HG02759 (cell line): ENCODE measurements at regions not wholly inside any gene's neighbourhood (a gene's known extent, or its start where the extent isn't known, plus 50 kb on each side); places are given as distances from the start of the nearest gene placed in this dataset.
A peak's percentile ranks its signal among the peaks of the same experiment; 100 is the strongest.
"Not testable (repeated sequence)": the region's sequence is repeated elsewhere in the genome, so short reads cannot be mapped to it uniquely, and the experiment has no call there.

Experiments used
- ATAC-seq: cut with Tn5 transposase; IDR thresholded peaks from one replicate; pipeline ENCODE4 v1.9.1; 2021; ENCODE audit warnings: mild to moderate bottlenecking, moderate library complexity; ENCODE audit not compliant: unreplicated experiment

DNA sequence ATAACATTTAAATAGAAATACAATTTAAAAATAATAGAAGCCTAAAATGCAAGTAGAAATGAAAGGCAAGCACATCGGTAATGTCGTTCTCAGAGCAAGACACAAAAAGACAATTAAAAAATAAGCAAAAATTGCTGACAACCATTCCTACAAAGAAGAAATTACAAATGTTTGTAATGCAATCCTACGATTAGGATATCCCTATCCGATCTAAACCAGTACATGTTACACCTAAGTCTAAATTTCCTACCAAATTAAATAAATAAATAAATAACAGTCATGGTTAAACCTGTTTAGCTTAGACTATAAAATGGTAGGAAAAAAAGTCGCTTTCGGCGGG, 90.0 kb downstream of the ANXA2R start:
- no peak for ATAC-seq

DNA sequence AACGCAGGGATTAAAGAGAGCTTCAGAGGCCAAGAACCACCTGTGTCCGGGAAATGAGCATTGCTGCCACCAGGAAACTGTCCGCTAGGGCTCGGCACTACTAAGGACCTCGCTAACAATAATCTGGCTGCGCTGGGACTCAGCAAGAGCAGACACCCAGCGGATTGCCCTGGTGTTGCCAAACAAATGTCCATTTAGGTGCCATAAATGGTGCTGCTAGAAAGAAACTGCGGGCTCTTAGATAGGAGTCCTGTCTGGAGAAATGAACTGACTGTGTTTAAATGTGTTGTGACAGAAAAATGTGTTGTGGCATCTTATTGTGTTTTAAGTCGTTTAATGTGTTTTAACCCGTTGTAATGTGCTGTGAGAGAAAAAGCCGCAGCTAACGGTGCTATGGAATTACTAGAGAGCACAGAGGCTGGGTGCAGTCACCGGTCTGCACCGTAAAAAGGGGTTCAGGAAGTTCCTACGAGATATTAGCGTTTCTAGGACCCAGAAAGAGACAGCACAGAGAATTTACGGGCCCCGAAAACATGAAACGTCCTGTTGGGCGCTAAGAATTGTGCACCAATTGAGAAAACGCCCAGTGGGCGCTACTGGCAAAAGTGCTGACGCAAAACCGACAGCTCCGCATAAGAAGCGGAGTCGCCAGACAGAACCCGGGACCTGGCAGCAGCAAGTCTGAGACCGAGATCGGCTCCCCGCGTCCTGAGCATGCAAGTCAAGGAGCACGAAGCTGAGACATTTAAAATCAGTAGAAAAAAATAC, 90.6 kb downstream of the ANXA2R start:
- peak; percentile 67 for ATAC-seq

DNA sequence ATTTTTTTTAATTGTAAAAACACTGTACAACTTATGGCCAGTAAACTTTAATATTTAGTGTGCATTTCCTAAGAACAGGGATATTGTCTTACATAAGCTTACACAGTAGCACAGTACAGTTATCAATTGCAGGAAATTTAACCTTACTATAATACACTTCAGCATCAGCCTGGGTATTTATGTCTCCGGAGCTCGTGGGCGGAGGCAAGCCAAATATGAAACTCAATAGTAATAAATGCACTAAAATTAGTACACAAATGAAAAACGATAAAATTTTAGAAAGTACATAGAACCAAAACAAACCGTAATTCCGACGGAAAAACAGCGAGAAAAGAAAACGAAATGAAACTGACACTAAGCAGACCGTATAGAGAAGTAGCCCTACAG, 91.2 kb downstream of the ANXA2R start:
- ATAC-seq: no peak

DNA sequence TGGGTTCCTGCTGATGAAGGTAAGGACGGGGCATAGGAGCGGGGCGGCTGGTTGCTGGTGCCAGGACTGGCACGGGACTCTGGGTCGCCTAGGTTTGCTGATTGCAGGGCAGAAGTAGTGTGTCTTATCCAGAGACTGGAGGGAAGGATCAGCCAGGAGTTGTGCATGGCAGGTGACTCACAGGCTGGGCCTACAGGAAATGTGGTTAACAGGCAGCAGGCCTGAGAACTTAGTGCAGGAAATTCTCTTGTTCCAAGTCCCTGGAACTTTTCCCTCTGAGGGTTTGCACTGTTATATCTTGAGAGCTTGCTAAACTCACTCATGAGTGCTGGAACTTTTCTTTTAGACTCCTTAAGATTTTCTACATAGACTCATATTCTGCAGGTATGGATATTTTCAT, 95.1 kb downstream of the ANXA2R start:
- no peak for ATAC-seq

DNA sequence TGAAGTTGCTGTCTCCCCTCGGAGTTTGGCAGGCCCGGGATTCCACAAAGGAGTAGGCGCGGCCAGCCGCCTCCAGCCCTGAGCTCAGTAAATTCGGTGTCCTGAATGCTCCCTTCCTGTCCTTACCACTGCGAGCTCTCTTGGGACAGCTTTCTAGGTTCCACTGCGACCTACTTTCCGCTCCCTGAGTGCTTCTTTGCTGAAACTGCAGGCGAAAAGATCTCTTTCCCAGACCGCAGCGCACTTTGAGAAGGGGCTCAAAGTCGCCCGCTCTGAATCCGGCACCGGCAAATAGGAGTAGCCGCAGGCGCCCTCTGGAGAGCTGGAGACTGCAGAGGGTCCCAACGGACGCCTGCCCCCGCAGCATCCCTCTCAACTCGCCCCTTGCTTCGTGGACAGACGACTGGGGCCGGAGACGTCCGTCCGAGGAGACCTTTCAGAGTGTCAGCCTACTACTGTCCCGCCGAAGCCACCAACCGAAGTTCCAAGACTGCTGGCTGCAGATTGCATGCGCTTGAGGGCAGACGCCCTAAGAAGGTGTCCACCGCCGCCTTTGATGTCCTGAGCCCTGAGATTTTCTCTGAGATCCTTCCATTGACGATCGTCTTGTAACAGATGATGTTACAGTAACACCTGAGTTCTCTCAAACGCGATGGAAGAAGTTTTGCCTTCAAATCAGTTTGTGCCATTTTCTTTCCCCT, 96.0 kb downstream of the ANXA2R start:
- no peak for ATAC-seq

DNA sequence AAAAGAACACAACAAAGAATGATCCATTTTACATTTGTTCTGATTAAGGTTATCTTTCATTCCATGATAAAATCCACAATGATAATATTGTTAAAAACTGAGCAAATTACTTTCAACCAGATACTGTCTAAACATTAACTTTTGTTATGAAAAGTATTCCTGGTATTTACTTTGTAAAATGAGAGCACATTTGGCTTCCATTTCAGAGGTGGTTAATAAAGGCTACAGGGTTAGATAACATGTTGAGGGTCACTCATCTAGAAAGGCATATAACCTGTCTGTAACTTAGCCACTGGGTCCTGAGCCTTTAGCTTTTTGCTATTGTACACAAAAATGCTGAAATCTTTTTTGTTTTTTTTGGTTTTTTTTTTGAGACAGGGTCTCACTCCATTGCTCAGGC, 99.3 kb downstream of the ANXA2R start:
- ATAC-seq: no peak

DNA sequence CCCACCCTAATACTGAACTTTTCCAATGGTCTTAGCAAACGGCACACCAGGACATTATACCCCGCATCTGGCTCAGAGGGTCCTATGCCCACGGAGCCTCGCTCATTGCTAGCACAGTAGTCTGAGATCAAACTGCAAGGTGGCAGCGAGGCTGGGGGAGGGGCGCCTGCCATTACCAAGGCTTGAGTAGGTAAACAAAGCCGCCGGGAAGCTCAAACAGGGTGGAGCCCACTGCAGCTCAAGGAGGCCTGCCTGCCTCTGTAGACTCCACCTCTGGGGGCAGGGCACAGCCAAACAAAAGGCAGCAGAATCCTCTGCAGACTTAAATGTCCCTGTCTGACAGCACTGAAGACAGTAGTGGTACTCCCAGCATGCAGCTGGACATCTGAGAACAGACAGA, 108.1 kb downstream of the ANXA2R start:
- ATAC-seq: not testable (repeated sequence)

DNA sequence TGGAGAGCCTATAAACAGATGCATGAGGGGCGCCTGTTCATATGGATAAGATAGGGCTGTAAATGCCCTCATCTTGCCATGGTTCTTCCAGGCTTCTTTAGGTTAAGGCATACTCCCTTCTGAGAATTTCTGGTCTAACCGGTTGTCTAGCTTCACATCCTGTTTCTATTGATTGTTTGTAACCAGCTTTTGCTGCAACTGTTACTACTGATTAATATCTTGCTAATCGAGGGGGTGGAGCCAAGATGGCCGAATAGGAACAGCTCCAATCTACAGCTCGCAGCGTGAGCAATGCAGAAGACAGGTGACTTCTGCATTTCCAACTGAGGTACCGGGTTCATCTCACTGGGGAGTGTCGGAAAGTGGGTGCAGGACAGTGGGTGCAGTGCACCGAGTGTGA, 108.7 kb downstream of the ANXA2R start:
- ATAC-seq: not testable (repeated sequence)

DNA sequence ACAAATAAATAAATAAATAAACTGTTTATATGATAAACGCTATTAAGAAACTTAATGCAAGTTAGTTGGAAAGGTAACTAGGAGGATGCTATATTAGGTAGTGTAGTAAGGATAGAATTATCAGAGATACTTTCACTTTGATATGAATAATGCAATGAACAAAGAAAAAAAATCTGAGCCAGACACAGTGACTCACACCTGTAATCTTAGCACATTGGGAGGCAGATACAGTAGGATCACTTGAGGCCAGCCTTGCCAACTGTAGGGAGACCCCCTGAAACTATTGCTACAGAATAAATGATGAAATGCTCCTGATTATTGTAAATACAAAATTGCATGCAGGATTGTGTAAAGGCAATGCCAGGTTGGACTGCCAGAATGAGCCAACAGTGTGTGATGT, 109.2 kb downstream of the ANXA2R start:
- ATAC-seq: no peak

DNA sequence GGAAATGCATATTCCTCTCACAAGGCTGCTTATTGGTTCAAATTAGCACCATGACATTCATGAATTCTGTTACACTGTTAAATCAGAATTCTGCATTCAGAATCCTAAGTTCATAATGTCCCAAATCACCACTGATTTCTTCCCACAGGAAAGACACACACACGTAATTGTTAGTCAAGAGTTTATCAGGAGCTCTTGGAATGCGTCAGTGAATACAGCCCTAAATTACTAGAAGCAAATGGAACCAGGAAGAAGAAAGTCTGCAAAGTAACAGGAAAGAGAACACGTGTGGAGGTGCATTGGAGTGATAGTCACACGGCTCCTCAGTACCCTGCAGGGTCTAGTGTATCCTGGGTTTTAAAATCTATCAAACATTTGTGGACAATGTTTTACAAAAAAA, 110.2 kb downstream of the ANXA2R start:
- ATAC-seq: no peak

DNA sequence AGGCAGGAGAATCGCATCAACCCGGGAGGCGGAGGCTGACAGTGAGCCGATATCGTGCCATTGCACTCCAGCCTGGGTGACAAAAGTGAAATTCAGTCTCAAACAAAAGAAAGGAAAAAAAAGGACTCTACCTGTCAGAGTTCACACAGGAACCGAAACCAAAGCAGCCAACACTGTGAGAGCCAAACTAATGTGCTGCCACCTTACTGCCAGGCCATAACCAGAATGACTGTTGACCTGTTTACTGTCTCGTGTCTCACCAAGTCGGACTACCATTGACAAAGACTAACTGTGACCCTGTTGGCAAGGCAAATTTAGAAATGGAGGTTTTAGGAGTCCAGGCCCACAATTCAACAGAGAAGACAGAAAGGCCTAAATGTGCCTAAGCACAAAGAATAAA, 112.4 kb downstream of the ANXA2R start:
- peak; percentile 75 for ATAC-seq

DNA sequence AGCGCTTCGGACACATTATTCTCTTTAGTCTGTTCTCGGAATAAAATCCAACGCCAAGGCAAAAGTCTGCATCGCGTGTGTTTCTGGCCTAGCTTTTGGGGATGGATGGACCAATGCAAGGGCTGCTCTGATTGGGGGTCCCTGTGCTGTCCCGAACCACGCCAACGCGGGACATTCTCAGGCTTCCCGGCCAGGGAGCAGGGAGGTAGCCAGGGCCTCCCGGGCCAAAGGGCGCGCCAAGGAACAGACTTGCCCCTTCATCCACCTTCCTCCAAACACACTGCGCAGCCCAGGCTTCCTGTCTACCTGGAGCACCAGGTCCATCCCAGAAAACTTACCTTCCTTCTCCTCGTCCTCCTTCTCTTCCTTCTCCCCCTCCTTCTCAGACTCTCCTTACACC, 113.0 kb upstream of the SELENOP start:
- no peak for ATAC-seq

DNA sequence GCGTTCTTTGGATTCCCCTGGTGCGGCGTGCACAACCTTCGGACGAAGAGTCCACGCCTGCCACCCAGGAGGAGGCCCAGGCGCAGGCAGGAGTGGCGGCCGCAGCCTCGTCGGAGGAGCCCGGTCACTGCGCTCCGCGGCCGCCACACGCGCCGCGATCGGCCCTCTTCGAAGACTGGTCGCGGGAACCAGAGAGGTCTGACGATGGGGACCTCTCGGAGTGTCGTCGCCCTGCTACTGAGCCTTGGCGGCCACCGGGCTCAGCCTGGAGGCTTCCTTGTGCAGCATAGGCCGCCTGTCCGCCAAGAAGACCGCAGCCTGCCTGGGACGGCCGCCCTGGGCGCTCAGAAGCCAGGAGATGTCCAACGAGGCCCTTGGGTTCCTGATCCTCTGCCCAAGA, 112.5 kb upstream of the SELENOP start:
- no peak for ATAC-seq

DNA sequence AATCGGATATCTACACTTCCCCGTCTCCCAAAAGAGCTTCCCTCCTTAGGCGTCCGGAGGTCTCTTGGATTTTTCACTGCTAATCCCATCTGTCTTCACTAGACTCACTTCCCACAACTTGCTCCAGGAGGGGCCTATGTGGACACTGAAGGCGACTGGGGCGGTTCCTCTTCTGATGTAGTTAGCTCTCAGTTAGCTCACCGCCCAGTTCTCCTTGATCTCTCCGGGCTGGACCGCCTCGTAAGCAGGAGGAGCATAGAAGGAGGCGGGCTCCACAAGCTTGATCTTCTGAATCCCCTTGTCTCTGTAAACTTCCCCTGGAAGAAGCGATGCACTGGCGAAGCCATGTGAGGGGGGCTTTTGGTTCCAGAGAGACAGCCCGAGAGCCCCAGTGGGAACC, 112.0 kb upstream of the SELENOP start:
- no peak for ATAC-seq

DNA sequence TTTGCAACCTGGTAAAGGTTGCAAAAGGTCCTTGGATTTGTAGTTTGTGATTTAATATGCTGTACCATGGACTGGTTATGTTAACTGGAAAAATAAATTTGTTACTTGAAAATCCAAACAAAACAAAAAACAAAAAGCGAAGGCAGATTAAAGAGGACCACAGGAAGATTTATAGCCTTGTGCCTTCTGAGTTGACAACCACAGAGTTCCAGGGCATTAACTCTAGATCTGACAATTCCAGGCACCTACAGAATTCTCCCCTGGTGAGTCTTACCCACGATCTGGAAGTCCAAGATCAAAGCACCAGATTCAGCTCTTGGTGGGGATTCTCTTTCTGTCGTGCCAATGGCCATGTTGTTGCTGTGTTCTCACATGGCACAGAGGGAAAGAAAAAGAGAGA, 107.9 kb upstream of the SELENOP start:
- ATAC-seq: no peak

DNA sequence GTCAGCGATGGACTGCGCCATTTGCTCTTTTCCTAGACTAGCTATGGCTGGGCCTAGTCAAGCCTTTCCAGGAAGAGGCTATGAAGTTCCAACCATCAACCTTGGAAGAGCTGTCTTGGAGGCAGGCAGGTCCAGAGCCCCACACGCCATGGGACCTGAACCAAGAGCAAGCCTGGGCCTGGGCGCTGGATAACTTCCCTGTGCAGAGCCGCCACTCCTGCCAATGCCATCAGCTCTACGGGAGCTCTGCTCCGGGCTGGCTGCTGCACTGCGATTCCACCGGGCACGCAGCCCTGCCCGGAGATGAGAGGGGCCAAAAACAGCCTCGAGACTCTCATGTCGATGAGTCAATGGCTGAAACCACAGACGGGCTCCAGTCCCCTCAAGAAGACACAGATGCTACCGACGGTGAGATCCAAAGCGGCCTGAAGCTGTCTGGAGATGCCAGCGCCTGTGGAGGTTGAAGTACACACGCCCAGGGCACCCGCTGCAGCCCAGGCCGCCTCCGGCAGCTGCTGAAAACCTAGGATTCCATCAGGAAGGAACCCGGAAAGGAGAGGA, 103.7 kb upstream of the SELENOP start:
- ATAC-seq: no peak

DNA sequence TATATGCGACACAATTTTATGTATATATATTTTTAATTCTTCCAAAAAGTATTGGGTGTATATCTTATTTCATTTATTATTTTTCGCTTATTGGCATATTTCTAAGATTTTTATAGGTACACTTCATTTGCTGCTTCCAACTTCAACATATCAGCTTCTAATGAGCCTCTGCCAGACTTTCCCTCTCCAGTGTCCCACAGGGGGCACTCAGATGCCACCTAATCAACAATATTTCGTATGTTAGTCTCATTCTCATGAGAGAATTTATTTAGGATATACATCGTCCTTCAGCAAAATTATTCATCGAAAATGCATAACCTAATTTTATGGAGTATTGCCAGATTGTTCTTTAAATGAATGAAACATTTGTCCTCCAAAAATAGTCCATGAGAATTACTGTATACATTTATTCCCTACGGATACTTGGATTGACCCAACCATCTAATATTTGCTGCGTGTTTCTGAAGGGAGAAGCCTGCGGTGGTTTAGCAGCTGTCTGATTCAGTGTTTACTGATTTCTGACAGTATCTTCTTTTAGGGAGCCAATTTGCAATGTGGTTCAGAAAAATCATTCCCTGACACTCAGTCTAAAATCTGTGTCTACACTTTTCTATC, 100.6 kb upstream of the SELENOP start:
- ATAC-seq: no peak

DNA sequence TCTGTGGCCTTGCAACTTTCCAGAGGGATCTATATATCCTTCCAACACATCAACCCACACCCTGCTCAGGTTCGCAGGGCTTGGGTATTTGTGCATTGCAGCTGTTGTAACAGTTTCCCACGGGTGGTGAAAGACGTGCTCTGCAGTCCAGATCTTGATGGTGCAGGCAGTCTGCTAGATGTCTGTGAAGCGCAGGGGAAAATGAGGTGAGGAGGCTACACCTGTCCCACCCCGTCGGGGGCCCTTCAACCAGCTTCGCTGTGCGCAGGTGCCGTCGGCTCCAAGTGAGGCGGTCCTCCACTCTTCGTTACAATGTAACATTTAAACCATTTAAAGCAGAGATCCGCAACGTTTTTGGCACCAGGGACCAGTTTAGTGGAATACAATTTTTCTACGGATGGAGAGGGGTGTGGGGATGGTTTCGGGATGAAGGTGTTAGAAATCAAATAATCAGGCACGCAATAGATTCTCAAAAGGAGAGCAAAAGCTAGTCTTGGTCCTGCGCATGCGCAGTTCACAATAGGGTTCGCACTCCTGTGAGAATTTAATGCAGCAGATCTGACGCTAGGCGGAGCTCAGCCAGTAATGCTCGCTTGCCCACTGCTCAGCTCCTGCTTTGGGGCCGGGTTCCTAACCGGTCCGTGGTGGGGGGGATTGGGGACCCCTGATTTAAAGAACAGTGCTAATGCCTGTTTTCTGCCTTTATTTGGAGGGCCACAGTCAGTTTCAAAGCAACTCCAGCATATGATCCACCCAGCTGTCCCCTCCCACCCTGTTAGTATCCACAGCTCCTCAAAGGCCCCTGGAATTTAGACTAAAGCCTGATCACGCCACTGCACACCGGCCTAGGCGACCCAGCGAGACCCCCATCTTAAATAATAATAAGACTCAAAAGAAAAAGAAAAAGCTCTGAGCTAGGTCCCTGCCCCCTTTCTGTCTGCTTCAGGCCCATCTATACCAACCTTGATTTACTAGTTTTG, 97.1 kb upstream of the SELENOP start:
- peak; percentile 89 for ATAC-seq

DNA sequence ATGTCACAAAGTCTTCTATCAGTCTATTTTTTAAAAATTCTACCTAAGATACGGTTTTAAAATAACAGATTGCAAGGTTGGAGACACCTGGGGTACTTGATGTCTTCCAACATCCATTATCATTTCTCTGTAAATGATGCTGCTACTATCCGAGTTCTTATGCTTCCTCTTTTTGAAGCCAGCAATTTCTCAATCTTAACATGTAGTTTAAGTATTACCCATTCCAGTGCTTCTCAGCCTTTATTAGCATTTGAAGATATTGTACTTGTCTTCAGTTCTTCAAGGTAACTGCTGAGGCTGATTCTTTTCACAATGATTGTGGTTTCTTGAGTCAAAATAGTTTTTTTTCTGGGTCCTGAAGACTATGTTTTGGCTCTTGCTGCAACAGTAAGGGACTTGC, 96.4 kb upstream of the SELENOP start:
- ATAC-seq: no peak

DNA sequence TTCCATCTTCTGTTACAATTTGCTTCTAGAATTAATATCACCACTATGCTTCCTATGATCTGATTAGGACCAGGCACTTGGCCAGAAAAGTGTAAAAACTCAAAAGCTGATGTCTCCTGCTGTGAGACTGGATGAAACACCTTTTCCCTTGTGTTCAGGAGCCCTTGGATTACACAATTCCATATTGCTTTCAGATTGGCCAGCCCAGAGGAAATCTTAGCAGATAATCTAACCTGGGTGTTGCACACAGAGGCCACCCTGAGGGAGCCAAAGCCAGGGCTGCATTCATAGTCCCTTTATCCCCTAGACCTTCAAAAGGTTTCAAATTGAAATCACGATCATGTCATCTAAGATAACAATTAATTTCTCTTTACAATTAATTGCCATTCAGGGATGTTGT, 94.1 kb upstream of the SELENOP start:
- ATAC-seq: no peak

DNA sequence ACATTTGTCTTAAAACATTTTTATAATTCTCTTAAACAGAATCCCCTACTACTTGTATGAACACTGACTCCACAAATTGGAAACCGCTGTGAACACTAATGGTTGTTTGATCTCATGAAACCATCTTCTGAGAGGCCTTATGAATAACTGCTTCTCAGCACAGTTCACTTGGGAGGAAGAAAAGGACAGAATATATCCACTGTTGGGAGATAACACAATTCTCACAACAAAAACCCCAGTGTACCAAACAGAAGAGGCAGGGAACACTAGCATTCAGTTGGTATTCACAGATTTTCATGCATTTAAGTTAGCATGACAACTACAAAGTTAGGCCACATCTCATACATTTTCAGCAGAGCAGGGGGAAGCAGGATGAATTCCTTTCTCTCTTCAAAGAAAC, 89.0 kb upstream of the SELENOP start:
- ATAC-seq: no peak
